ENCODE measurements at regions not wholly inside any gene's neighbourhood (a gene's known extent, or its start where the extent isn't known, plus 50 kb on each side); places are given as distances from the start of the nearest gene placed in this dataset.

GRCh38 chr1:70895531-70895930 is 152.1 kb downstream of the PTGER3 start:
- no peak for DNase-seq

GRCh38 chr1:70896224-70896623 is 151.4 kb downstream of the PTGER3 start:
- no peak for DNase-seq

GRCh38 chr1:70897273-70897672 is 150.3 kb downstream of the PTGER3 start:
- no peak for DNase-seq

- DNase-seq = no peak
Measured at GRCh38 chr1:70899735-70900134, 147.9 kb downstream of the PTGER3 start.

GRCh38 chr1:70902211-70902610 is 145.4 kb downstream of the PTGER3 start:
- DNase-seq = no peak

- no peak for DNase-seq
Measured at GRCh38 chr1:70906800-70907199, 140.8 kb downstream of the PTGER3 start.

GRCh38 chr1:70907563-70908310 is 139.9 kb downstream of the PTGER3 start:
- no peak for DNase-seq

GRCh38 chr1:70909262-70909822 is 138.3 kb downstream of the PTGER3 start:
- DNase-seq = no peak

- DNase-seq = no peak
Measured at GRCh38 chr1:70910013-70910412, 137.6 kb downstream of the PTGER3 start.

- no peak for DNase-seq
Measured at GRCh38 chr1:70911861-70912260, 135.8 kb downstream of the PTGER3 start.

- DNase-seq = no peak
Measured at GRCh38 chr1:70914224-70914623, 133.4 kb downstream of the PTGER3 start.

- DNase-seq = peak; percentile 34
Measured at GRCh38 chr1:70915258-70916033, 132.2 kb downstream of the PTGER3 start.

- no peak for DNase-seq
Measured at GRCh38 chr1:70916034-70916427, 131.6 kb downstream of the PTGER3 start.

GRCh38 chr1:70919706-70920323 is 127.8 kb downstream of the PTGER3 start:
- DNase-seq = no peak
